GM23338 (cell line): ENCODE measurements at regions not wholly inside any gene's neighbourhood (a gene's known extent, or its start where the extent isn't known, plus 50 kb on each side); places are given as distances from the start of the nearest gene placed in this dataset.

ENCODE experiments used
- CTCF ChIP-seq, 2 experiments: fragments of 200-600 bp in 1 of 2; sonication (generic) in 1 of 2; conservative IDR thresholded peaks; 2 replicates each; pipeline versions ENCODE4 v1.5.1 to v1.6.1; 2016 to 2017; ENCODE audit warnings: antibody characterized with exemption in 2 of 2, low read depth in 2 of 2, mild to moderate bottlenecking in 2 of 2, moderate library complexity in 1 of 2
- EZH2phosphoT487 ChIP-seq: fragments of 200-600 bp; sonication (generic); IDR thresholded peaks from one replicate; pipeline ENCODE4 v1.8.1; 2018; ENCODE audit warnings: antibody characterized with exemption; ENCODE audit not compliant: unreplicated experiment
- POLR2AphosphoS5 ChIP-seq: IDR thresholded peaks from 2 replicates; pipeline ENCODE4 v1.6.1; 2016; ENCODE audit warnings: antibody characterized with exemption, low read depth

GRCh38 chr9:102101723-102102122 lies 363.3 kb upstream of the GRIN3A start:
- TF ChIP-seq CTCF (conservative IDR thresholded peaks at IDR 0.05; ENCODE audit: low read depth in 2 of 2) (no peak), EZH2phosphoT487 (no peak), POLR2AphosphoS5 (no peak)
